GM20000 (cell line): ENCODE measurements at regions not wholly inside any gene's neighbourhood (a gene's known extent, or its start where the extent isn't known, plus 50 kb on each side); places are given as distances from the start of the nearest gene placed in this dataset.

Experiments
- DNase-seq: peaks from one replicate; pipeline ENCODE4 v3.0.0; 2012; ENCODE audit warnings: low spot score
- TF ChIP-seq, protein P1 (sequence below): IDR thresholded peaks from 2 replicates; pipeline ENCODE4 v1.5.1; 2012; ENCODE audit warnings: mild to moderate bottlenecking, control low read depth; ENCODE audit errors: extremely low read depth, missing control alignments

DNA sequence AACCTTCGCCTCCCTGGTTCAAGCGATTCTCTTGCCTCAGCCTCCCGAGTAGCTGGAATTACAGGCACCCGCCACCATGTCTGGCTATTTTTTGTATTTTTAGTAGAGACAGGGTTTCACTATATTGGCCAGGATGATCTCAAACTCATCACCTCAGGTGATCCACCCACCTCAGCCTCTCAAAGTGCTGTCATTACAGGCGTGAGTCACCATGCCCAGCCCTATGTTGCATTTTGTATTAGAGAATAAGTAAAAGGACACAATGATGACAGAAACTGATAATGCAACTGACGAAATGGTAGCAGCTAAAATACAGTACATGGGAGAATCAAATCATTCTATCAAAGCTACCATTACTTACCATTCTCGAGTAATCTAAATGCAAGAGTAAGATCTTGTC, 276.7 kb downstream of the DSEL start:
- no peak for DNase-seq
- TF ChIP-seq, protein P1, sequence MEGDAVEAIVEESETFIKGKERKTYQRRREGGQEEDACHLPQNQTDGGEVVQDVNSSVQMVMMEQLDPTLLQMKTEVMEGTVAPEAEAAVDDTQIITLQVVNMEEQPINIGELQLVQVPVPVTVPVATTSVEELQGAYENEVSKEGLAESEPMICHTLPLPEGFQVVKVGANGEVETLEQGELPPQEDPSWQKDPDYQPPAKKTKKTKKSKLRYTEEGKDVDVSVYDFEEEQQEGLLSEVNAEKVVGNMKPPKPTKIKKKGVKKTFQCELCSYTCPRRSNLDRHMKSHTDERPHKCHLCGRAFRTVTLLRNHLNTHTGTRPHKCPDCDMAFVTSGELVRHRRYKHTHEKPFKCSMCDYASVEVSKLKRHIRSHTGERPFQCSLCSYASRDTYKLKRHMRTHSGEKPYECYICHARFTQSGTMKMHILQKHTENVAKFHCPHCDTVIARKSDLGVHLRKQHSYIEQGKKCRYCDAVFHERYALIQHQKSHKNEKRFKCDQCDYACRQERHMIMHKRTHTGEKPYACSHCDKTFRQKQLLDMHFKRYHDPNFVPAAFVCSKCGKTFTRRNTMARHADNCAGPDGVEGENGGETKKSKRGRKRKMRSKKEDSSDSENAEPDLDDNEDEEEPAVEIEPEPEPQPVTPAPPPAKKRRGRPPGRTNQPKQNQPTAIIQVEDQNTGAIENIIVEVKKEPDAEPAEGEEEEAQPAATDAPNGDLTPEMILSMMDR = no peak

DNA sequence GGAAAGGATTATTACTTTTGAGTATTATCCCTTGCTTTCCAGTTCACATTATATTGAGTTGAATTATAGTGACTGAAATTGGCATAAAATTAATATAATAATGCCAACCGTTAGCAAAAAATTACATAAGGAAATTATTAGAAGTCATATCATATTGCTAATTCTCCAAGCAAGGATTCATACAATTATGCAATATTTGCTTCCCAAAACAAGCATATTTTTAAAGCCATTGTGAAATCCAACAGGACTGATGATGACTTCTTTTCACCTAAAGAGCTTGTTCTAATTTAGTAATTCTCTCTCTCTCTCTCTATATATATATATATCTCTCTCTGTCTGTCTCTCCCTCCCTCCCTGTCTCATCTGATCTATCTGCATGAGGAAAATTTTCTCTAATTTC, 283.5 kb downstream of the DSEL start:
- TF ChIP-seq, protein P1 = no peak
- DNase-seq = no peak

DNA sequence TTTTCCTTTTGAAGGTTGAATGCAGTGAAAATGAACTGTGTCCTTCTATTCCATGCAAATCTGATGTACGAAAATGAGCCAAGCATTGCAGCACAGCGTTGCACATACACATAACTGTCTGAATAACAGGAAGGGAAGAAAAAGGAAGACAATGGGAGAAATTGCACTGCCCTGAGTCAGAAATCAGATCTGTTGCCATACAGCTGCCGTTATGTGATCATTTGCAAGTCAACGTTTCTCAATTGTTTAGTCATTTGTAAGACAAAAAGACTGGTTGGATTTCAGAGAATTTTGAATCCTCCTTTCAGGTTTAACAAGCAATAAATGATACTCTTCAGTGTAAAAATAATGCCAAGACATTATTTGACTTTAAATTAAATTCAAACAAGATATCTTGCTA, 284.1 kb downstream of the DSEL start:
- no peak for DNase-seq

DNA sequence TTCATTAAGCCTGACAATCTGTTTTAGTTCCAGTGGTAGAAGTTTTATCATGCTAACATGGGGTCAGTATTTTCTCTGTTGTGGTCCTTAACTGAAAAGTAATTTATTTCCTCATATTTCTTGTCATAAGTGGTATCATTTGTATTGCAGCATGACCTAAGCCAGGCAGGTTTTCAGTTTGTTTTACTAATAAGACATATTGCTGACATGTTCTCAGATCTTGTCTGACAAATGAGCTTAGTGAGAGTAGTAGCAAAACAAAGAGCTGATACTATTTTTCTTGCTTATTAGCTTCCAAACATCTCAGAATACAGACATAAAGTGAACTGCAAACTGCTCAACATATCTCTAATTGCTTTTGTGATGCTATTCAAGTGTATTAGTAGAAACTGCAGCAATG, 293.6 kb downstream of the DSEL start:
- TF ChIP-seq, protein P1 = no peak
- DNase-seq = no peak

More for the DNA sequence above, 284.1 kb downstream of the DSEL start:
- TF ChIP-seq, protein P1 = no peak

DNA sequence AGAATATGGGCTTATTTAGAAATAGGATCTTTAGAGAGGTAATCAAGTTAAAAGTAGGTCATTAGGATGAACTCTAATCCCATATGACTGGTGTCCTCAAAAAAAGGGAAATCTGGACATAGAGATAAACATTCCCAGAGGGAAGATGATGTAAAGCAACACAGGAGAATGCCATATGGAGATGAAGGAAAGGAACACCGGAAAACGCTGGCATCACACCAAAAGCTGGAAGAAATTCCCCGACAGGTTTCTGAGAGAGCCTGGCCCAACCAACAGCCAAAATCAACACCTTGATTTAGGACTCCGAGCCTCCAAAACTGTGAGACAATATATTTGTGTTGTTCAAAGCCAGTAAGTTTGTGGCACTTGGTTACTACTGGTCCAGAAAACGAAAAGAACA, 296.7 kb downstream of the DSEL start:
- TF ChIP-seq, protein P1 = no peak
- DNase-seq = no peak

DNA sequence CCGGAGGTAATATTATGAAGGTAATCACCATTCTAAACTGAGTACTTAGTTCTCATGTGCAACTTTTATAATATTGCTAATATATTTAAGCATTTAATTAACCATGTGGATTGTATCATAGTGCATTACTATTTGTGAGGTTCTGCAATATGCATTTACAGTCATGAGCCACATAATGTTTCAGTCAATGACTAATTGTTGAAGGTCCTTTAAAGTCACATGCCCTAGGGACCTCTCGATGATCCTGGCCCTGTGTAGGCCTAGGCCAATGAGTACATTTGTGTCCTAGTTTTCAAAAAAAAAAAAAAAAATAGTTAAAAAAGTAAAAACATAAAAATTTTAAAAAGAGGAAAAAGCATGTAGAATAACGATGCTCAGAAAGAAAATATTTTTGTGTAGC, 298.0 kb downstream of the DSEL start:
- TF ChIP-seq, protein P1 = no peak
- DNase-seq = no peak

DNA sequence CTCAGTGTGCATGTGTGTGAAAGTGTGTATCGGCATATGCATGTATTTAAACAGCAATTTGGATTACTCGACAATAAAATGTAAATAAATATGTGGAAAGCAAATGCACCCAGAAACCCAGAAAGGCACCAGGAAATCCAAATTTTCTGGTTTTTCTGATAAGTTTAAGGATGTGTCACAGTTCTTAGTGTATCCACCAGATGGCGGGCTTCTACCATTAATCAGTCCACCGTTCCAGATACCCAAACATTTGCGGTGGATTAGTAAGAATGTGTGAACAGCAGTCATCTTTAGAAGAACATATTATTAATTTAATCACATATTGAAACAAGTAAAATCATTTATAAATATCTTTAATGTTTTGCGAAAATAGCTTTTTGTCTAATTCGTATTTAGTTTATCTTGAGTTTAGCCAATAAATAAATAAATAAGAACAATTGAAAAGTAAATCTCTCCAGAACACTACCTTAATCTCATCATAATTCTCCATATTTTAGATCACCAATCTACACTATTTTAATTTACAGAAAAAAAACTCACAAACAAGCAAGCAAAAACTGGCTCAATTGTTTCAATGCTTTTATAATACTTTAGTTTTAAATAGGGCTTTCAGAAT, 298.9 kb downstream of the DSEL start:
- peak; percentile 60 for DNase-seq
- TF ChIP-seq, protein P1 = peak; percentile 20
